ENCODE measurements at regions not wholly inside any gene's neighbourhood (a gene's known extent, or its start where the extent isn't known, plus 50 kb on each side); places are given as distances from the start of the nearest gene placed in this dataset.

DNA sequence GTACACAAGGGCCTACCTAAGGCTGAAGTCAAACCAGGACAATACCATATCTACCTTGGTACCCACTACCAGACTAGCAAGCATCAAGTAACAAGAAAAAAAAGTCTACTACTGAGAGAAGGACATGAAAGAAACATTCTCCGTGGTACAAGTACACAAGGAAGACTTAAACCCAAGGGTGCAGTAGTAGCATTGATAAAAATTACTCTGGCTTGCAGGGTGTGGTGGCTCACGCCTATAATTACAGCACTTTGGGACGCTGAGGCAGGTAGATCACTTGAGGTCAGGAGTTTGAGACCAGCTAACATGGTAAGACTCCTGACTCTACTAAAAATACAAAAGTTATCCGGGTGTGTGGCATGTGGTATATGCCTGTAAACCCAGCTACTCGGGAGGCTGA lies 386.5 kb upstream of the PMFBP1 start:
- TF ChIP-seq, protein P1, sequence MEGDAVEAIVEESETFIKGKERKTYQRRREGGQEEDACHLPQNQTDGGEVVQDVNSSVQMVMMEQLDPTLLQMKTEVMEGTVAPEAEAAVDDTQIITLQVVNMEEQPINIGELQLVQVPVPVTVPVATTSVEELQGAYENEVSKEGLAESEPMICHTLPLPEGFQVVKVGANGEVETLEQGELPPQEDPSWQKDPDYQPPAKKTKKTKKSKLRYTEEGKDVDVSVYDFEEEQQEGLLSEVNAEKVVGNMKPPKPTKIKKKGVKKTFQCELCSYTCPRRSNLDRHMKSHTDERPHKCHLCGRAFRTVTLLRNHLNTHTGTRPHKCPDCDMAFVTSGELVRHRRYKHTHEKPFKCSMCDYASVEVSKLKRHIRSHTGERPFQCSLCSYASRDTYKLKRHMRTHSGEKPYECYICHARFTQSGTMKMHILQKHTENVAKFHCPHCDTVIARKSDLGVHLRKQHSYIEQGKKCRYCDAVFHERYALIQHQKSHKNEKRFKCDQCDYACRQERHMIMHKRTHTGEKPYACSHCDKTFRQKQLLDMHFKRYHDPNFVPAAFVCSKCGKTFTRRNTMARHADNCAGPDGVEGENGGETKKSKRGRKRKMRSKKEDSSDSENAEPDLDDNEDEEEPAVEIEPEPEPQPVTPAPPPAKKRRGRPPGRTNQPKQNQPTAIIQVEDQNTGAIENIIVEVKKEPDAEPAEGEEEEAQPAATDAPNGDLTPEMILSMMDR (IDR thresholded peaks at IDR 0.05; ENCODE audit: insufficient read depth in 1 of 2, low read depth in 1 of 2, low read length in 1 of 2, severe bottlenecking in 1 of 2, unreplicated experiment in 1 of 2) = no peak
- DNase-seq = no peak
- Mint-ChIP-seq H3K27me3 (ENCODE audit: insufficient read depth, unreplicated experiment) (no peaks in the 10 kb centered on the region), H3K27ac (ENCODE audit: unreplicated experiment) (no peak overlapping the region), H3K9me3 (ENCODE audit: unreplicated experiment) (no peaks in the 10 kb centered on the region), H3K4me1 (ENCODE audit: low read depth, unreplicated experiment) (no peaks in the 10 kb centered on the region), H3K36me3 (ENCODE audit: insufficient read depth, unreplicated experiment) (no peaks in the 10 kb centered on the region), H3K4me3 (ENCODE audit: unreplicated experiment) (no peak overlapping the region)
- Histone ChIP-seq H3K27me3 (replicated peaks; ENCODE audit: control insufficient read depth, insufficient read depth, low read length) (no peaks in the 10 kb centered on the region), H3K36me3 (ENCODE audit: control insufficient read depth, insufficient read depth, low read length) (no peaks in the 10 kb centered on the region), H3K4me1 (0 out of 2 replicates have a peak, but pooled peaks cover 6% of the 10 kb centered on the region), H3K4me3 (ENCODE audit: low read depth, low read length) (no peak overlapping the region), H3K9me3 (no peaks in the 10 kb centered on the region)
- CTCF ChIA-PET = no interaction called here
- POLR2A ChIA-PET = no interaction called here
- intact Hi-C loops (cut with micrococcal nuclease; ENCODE audit: unreplicated experiment) = no loop called here
- BruUV-seq (replicated peaks) = no TSS peak

DNA sequence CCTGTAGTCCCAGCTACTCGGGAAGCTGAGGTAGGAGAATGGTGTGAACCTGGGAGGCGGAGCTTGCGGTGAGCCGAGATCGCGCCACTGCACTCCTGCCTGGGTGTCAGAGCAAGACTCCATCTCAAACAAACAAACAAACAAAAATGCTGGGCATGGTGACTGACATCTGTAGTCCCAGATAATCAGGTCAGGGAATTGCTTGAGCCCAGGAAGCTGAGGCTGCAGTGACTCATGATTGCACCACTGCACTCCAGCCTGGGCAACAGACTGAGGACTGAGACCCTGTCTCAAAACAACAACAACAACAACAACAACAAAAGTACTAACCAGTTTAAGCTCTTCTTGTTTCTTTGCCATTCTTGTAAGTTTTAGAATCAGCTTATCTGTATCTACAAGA lies 383.0 kb upstream of the PMFBP1 start:
- no peaks in the 10 kb centered on the region for H3K27me3 Mint-ChIP-seq (ENCODE audit: insufficient read depth, unreplicated experiment)
- Histone ChIP-seq H3K36me3 (ENCODE audit: control insufficient read depth, insufficient read depth, low read length) (no peaks in the 10 kb centered on the region), H3K27me3 (replicated peaks; ENCODE audit: control insufficient read depth, insufficient read depth, low read length) (no peaks in the 10 kb centered on the region), H3K9me3 (no peaks in the 10 kb centered on the region), H3K4me1 (no peaks in the 10 kb centered on the region), H3K4me3 (ENCODE audit: low read depth, low read length) (no peak overlapping the region)
- no peak for DNase-seq
- H3K36me3 Mint-ChIP-seq (ENCODE audit: insufficient read depth, unreplicated experiment) = no peaks in the 10 kb centered on the region
- TF ChIP-seq, protein P1 (IDR thresholded peaks at IDR 0.05; ENCODE audit: insufficient read depth in 1 of 2, low read depth in 1 of 2, low read length in 1 of 2, severe bottlenecking in 1 of 2, unreplicated experiment in 1 of 2) = no peak
- H3K4me3 Mint-ChIP-seq (ENCODE audit: unreplicated experiment) = no peak overlapping the region
- no peaks in the 10 kb centered on the region for H3K4me1 Mint-ChIP-seq (ENCODE audit: low read depth, unreplicated experiment)
- H3K27ac Mint-ChIP-seq (ENCODE audit: unreplicated experiment) = no peak overlapping the region
- ChIA-PET CTCF (no interaction called here), POLR2A (no interaction called here)
- intact Hi-C loops (cut with micrococcal nuclease; ENCODE audit: unreplicated experiment) = no loop called here
- no peaks in the 10 kb centered on the region for H3K9me3 Mint-ChIP-seq (ENCODE audit: unreplicated experiment)
- BruUV-seq (replicated peaks) = no TSS peak

DNA sequence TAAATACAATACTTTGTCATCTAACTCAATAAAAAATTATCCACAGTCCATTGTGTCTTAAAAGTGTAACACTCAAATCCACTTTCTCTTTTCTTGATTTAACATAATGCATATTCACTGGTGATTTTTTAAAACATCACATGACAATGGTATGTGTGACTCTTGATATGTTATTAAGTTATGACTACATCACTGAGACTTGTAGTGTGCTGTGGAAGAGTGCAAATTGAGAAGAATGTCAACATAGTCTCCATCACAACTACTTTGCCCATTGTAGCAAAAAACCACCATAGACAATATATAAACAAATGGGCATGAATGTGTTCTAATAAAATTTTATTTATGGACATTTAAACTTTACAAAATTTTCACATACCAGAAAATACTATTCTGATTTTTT lies 380.7 kb upstream of the PMFBP1 start:
- no peaks in the 10 kb centered on the region for H3K27me3 ChIP-seq (replicated peaks; ENCODE audit: control insufficient read depth, insufficient read depth, low read length)
- no peaks in the 10 kb centered on the region for H3K9me3 ChIP-seq
- CTCF ChIA-PET = no interaction called here
- Mint-ChIP-seq H3K4me1 (ENCODE audit: low read depth, unreplicated experiment) (no peaks in the 10 kb centered on the region), H3K36me3 (ENCODE audit: insufficient read depth, unreplicated experiment) (no peaks in the 10 kb centered on the region), H3K27ac (ENCODE audit: unreplicated experiment) (no peak overlapping the region), H3K9me3 (ENCODE audit: unreplicated experiment) (no peaks in the 10 kb centered on the region), H3K27me3 (ENCODE audit: insufficient read depth, unreplicated experiment) (no peaks in the 10 kb centered on the region), H3K4me3 (ENCODE audit: unreplicated experiment) (no peak overlapping the region)
- no TSS peak for BruUV-seq (replicated peaks)
- no peaks in the 10 kb centered on the region for H3K4me1 ChIP-seq
- no peaks in the 10 kb centered on the region for H3K36me3 ChIP-seq (ENCODE audit: control insufficient read depth, insufficient read depth, low read length)
- intact Hi-C loops (cut with micrococcal nuclease; ENCODE audit: unreplicated experiment) = no loop called here
- POLR2A ChIA-PET = no interaction called here
- DNase-seq = no peak
- H3K4me3 ChIP-seq (ENCODE audit: low read depth, low read length) = no peak overlapping the region
- TF ChIP-seq, protein P1 (IDR thresholded peaks at IDR 0.05; ENCODE audit: insufficient read depth in 1 of 2, low read depth in 1 of 2, low read length in 1 of 2, severe bottlenecking in 1 of 2, unreplicated experiment in 1 of 2) = no peak
